G401 (cell line): ENCODE measurements at regions not wholly inside any gene's neighbourhood (a gene's known extent, or its start where the extent isn't known, plus 50 kb on each side); places are given as distances from the start of the nearest gene placed in this dataset.
"Not testable (repeated sequence)": the region's sequence is repeated elsewhere in the genome, so short reads cannot be mapped to it uniquely, and the experiment has no call there.

ENCODE experiments used
- DNase-seq: peaks from one replicate; pipeline ENCODE4 v3.0.0-alpha.2; 2015; ENCODE audit warnings: low spot score
- in situ Hi-C: cut with HindIII; loops from 2 replicates; pipeline ENCODE4 v1.10.0; 2016; ENCODE audit warnings: low sequenced_read_pairs, mixed read lengths

DNA sequence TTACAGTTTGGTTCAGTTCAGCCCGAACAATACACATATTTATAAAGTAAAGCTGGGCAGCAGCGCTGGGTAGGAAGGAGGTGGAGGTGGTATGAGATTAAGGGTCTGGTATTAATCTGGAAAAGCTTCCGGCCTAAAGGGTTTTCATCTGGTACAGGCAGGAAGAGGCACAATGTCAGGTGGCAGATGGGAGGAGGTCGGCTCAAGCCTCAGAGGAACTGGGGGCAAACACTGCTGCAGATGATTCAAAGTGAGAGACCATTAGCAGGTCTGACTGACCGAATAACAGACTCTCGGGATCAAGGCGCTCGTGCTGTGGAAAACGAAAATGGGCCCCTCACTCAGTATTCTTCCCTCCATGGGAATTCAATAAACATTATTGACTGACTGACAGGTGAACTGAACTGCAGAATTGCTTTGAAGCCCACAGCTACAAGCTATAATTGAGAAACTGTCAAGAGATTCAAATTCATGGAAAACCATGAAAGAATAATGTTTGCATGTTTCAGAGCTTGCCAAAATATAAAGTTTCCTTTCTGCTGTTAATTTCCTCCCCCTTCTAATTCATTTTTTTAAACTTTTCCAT is 75.3 kb downstream of the TMEM167A start:
- in situ Hi-C loops: no loop called here

DNA sequence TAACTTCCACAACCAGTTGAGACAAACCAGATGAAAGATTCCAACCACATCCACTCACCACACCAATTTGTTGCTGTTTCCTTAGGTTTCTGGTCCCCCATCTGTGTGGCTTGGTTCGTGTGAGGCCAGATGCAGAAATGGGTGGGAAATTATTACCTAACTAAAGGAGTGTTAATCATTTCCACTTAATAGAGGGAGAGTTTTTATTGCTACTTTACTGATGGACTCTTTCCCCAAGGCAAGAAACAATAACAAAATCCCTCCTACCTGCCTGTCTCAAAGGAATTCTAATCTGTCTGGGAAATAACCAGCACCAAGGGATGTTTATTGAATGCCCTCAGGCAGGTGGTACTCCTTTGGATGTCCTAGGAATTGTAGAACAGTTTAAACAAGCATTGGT is 76.3 kb downstream of the TMEM167A start:
- in situ Hi-C loops: no loop called here

More for the DNA sequence above, 75.3 kb downstream of the TMEM167A start:
- no peak for DNase-seq

DNA sequence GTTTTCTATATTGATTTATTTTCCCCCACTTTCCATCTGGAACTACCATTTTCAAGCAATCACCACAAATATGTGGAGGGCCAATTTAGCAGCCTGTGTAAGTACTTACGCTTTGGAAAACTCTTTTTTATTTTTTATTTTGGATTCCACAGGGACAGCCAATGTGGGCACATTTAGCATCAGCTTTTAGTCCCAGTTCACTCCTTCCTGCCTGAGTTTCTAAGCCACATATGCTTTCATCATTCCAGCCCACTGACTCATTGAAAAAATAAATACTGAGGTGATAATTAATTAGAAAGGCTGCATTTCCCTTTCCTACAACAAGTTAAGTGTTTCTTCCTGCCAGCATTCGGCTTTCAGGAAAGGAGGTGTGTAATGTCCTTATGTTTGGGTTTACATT is 76.8 kb downstream of the TMEM167A start:
- DNase-seq: no peak
- in situ Hi-C loops: no loop called here

More for the DNA sequence above, 76.3 kb downstream of the TMEM167A start:
- DNase-seq: no peak

DNA sequence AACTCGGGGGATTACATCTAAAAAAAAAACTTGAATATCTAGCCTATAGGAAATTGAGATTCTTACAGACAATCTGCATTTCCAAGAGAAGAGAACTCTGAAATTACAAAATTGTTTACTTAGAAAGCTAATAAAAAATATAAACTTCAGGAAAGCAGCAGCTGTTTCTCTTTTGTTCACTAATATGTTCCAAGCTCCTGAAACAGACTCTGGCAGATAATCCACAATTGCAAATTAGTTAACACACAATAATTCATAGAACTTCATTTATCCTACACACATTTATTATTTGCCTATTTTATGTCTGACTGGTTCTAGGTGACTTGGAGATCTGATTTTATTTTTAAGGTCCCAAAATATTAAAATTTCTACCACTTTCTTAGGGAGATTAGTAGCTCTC is 83.8 kb downstream of the TMEM167A start:
- DNase-seq: no peak
- in situ Hi-C loops: no loop called here

DNA sequence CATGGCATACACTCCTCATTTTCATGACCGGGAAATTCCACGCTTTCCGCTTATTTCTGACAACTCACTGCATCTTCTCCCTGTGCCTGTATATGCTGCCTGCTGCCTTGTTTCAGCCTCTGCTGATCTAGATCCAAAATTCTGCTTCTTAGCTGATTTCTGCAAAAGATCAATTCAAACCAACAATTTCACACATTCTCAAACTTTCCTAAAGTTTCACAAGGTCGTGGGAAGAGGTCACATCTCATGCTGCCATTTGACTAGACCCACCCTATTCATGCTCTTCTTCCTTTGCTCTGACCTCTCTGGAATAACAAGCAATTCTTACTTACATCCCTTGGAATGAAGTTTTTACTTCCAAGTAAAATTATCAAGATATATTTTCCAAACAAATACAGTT is 84.5 kb downstream of the TMEM167A start:
- in situ Hi-C loops: no loop called here
- DNase-seq: no peak

DNA sequence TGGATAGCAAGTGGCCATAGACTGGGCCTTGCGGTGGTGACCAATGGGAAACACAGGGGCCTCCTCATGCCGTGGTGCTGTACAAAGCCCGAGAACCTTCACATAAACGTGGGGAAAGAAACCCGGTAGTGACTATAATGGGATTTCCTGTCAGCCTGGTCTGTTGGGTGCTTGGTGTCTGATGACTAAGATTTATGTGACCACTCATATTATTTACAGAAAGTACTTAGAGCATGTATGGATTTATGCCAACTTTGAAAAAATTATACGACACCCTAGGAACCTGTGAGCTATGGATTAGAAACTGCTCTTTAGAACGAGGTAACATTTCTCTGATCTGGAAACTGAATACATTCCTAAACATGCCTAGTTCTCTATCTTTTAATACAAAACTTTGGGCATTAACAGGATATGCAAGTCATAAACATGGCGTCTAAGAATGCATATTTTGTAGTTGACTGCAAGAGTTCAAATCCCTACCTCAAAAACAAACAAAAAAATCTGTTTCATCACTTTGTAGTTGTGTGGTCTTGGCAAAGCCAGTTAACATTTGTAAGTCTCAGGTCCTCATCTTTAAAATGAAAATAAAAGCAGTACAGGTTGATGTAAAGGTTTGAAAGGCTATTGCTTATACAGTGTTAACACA is 85.4 kb downstream of the TMEM167A start:
- in situ Hi-C loops: no loop called here
- DNase-seq: no peak

DNA sequence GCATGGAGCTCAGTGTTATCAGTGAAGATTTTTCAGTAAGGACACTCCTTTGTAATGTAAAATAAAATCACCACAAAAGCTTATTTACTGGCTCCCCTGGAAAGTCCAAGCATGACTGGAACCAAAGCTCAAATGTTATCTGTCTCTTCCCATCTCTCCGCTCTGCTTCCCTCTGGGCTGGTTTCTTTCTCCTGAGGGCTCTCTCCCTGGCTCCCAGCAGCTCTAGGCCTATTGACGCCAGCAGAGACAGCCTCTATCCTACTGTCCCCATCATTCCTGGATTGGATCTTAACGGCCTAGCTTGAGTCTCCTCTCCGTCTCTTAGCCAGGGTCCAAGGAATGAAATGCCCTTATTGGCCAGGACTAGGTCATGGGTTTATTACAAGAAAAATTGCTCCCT is 86.1 kb downstream of the TMEM167A start:
- in situ Hi-C loops: no loop called here
- DNase-seq: no peak

DNA sequence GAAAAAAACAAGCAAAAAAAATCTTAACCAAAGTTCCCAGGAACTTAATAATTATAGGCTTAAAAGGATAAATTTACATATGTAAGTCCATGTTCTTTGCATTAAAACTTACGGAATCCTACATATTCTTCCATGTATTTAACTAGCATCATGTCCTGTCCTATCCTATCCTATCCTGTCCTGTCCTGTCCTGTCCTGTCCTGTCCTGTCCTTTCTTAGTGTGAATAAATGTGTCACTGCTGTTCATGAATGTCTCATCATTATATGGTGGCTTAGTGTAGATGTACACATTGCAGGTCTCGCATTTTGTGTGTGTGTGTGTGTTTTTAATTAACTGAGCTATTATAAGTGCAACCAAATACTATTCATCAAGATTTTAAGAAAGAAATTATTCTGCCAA is 90.0 kb downstream of the TMEM167A start:
- no peak for DNase-seq
- in situ Hi-C loops: no loop called here

DNA sequence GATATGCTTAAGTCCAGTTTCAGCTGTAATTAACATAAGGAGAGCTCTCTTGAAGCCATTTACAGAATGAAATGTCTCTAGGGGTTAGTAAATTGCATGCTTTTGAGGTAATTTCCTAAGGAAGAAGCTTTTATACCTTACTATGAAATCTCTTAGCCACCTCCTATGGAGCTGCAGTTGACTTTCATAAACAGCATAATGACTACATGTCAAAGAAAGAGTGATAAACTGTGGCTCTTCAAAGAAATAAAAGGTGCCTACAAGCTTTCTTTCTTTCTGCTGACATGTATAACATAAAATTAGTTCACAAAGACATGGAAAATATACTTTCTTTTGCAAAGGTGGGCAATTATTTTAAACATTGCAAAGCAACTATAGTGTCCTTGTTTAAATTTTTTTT is 90.8 kb downstream of the TMEM167A start:
- in situ Hi-C loops: no loop called here
- no peak for DNase-seq

DNA sequence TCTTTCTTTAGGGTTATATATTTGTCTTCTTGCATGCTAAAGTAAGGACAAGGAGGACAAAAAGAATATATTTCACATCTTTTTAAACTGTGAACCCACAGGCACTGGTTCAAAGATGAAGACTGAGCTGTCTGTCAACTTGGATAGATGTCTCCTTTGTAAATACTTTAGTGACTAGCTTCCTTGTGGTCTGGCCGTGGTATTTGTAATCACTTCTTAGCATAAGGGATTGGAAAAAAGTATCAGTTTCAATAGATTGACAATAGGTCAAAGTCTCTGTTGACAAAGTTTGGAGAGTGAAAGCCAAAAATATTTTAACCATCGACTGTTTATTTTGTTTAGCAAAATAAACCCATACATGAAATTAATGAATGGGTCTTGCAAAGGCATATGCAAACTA is 91.4 kb downstream of the TMEM167A start:
- in situ Hi-C loops: no loop called here
- DNase-seq: no peak

DNA sequence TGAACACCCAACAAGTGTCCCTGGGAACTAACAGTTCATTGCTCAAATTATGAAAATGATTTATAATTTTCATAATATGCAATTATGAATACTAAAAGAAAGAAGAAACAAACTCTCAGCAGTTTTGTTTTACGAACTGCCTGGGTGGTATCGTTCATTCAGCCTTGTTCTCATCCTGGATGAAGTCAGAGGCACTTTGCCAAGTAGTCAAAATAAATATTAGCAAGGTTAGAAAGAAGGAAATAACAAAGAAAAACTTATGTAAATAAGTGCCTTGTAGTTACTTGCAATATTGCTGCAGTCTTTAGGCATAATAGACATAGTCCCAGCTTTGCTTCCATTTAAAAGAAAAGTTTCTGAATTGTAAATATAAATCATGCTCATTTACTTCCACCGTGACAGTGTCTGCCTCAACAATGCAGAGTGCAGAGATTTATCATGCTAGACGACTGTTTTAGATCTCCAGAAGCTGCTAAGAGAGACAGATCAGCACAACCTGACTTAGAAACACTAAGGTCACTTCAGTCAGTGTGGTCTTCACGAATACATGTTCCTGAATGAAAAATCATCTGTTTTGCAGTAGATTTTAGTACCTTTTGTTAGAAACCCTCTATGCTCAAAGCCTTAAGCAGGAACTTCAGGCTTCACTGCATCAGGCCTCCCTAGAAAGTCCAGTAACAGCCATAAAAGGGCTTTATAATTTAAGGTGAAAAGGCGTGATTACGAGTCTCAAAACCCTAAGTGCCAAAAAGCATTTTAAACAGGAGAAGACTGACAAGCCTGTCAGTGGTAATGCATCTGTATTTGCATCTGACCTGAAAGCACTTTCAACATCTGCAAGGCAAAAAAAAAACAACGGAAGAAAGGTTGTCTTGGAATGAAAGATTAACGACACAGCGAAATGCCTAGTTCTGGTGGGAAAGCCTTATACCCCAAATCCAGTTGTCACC is 92.1 kb downstream of the TMEM167A start:
- DNase-seq: no peak
- in situ Hi-C loops: no loop called here

DNA sequence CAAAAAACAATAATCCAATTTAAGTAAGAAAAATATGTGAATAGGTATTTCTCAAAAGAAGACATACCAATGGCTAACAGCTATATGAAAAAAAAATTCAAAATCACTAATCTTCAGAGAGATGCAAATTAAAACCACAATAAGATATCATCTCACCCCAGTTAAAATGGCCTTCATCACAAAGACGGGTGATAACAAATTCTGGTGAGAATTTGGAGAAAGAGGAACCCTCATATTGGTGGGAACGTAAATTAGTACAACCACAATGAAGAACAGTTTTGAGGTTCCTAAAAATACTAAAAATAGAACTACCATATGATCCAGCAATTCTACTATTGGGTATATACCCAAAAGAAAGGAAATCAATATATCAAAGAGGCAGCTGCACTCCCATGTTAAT is 94.3 kb downstream of the TMEM167A start:
- DNase-seq: no peak
- in situ Hi-C loops: no loop called here

DNA sequence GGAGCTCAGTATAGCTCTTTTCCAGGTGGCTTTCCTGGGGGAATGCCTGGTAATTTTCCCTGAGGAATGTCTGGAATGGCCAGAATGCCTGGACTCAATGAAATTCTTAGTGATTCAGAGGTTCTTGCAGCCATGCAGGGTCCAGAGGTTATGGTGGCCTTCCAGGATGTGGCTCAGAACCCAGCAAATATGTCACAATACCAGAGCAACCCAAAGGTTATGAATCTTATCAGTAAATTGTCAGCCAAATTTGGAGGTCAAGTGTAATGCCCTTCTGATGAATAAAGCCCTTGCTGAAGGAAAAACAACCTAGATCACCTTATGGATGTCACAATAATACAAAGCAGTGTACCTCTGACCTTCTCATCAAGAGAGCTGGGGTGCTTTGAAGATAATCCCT is 100.3 kb downstream of the TMEM167A start:
- in situ Hi-C loops: not testable (repeated sequence)
- peak; percentile 10 for DNase-seq

DNA sequence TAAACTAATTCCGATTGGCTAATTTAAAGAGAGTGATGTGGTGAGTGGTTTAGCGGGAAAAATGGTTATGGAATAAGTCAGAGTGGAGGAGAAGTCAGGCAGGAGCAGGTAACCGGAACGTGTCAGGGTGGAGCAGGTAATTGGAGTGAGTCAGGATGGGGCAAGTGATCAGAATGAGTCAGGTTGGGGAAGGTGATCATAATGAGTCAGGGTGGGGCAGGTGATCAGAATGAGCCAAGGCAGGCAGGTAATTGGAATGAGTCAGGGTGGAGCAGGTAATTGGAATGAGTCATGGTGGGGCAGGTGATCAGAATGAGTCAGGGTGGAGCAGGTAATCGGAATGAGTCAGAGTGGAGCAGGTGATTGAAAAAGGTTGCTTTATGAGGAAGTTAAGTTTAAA is 101.4 kb downstream of the TMEM167A start:
- in situ Hi-C loops: no loop called here
- DNase-seq: no peak

DNA sequence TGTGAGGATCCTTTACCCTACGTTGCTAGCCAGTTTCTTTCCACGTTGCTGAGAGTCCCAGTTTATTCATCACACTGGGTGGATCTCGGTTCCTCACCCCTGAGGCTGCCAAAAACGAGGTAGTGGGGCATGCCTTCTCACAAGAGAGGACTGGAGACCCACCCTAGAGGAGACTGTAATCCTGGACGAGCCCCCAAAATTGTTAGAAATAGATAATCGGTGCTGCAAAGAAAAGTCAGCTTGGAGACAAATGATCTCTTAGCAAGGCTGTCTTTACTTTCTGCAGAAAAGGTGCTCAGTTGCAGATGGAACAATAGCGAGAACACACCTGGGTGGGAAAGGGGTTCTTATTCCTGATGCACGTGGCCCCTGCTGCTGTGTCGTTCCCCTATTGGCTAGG is 101.8 kb downstream of the TMEM167A start:
- in situ Hi-C loops: no loop called here
- no peak for DNase-seq

DNA sequence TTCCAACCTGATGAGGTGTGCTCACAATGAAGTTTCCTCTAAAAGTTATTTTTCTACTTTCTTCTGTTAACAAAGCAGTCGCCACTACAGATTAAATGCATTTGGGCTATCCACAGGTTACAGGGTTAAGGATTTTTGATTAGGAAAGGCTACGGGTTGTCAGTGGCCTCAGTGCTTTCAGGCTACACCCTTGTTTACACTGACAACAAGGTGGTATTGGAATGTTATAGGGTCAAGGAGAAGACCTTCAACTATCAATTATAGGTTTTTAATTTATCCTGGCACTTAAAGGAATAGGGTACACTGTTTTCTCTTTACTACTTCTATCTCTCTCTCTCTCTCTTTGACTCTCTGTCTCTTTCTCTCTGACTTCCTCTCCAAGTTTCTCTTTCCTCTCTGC is 102.8 kb downstream of the TMEM167A start:
- DNase-seq, in situ Hi-C loops: not testable (repeated sequence)

DNA sequence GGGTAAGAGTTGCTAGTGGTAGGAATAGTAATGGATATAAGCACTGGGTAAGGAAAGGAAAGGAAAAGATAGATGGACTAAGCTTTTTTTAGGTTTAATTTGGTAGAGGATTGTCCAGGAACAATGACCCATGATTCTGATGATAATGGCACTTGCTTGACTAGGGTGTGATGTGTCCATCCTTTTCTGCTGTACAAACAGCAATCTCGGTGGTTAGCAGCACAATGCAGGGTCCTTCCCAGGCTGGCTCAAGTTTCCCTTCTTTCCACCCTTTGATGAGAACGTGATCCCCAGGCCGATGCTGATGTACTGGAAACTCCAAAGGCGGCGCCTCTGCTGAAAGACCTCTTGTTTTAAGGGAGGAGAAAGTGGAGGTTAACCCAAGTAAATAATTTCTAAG is 105.3 kb downstream of the TMEM167A start:
- no peak for DNase-seq
- in situ Hi-C loops: no loop called here

DNA sequence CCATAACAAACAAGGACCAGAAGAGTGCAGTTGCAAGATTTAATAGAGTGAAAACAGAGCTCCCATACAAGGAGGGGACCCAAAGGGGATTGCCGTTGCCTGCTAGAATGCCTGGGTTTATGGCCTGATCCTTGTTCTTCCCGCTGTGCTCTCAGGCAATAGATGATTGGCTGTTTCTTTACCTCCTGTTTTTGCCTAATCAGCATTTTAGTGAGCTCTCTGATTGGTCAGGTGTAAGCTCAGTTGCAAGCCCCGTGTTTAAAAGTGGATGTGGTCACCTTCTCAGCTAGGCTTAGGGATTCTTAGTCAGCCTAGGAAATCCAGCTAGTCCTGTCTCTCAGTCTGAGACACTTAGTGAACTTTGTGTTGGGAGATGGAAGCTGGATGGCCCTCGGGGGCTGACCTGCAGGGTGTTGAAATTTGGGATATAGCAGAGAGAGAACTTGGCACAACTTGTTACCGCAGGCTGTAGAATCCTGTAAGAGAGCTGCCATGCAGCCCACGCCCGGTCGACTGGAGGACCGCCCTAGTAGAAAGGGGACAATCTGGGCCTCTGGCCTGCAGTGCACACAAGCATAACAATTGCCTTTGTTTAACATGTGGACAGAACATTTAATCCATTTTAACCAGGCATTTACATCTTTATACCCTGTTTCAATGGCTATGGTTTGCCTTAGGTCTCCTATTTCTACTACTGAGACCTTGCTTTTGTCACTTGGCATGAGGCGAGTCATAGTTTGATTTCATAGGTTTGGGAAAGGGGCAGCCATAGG is 106.0 kb downstream of the TMEM167A start:
- DNase-seq, in situ Hi-C loops: not testable (repeated sequence)

DNA sequence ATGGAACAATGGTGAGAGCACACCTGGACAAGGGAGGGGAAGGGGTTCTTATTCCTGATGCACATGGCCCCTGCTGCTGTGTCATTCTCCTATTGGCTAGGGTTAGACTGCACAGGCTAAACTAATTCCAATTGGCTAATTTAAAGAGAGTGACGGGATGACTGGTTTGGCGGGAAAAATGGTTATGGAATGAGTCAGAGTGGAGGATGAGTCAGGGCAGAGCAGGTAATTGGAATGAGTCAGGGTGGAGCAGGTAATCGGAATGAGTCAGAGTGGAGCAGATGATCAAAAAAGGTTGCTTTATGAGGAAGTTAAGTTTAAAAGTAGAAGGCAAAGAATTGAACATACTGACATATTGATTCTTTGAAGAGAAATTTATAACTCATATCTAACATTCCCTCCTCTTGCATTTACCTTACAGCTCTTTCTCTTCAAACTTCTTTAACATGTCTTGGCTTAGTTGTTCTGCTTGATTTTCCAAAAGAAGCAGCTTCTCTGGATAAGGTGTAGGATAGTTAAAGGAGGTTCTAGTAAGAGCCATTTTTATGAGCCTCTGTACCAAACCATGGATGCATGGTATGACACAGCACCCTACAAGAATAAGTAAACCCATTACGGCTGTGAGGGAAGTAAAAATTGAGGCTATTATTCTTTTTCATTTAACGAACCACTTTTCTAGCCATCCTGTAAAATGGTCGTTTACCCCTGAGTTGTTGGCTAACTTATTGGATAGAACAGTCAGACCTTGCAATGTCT is 107.8 kb downstream of the TMEM167A start:
- DNase-seq, in situ Hi-C loops: not testable (repeated sequence)
